ENCODE measurements at regions not wholly inside any gene's neighbourhood (a gene's known extent, or its start where the extent isn't known, plus 50 kb on each side); places are given as distances from the start of the nearest gene placed in this dataset.

GRCh38 chr13:54958781-54959180 is 1930.2 kb downstream of the OLFM4 start:
- Histone ChIP-seq H3K9me3 (ENCODE audit: control insufficient read depth in 2 of 2, insufficient read depth in 1 of 2, low read depth in 1 of 2, low read length in 1 of 2) (peaks cover 0 to 11% of the 10 kb centered on the region in 2 donors), H3K4me1 (ENCODE audit: control insufficient read depth in 3 of 3, insufficient read depth in 2 of 3, low read depth in 1 of 3, low read length in 2 of 3) (no peaks in the 10 kb centered on the region), H3K27ac (ENCODE audit: low read depth in 1 of 3, low read length in 2 of 3) (no peak overlapping the region), H3K36me3 (ENCODE audit: control insufficient read depth in 3 of 3, insufficient read depth in 2 of 3, low read depth in 1 of 3, low read length in 3 of 3) (no peaks in the 10 kb centered on the region), H3K27me3 (ENCODE audit: control insufficient read depth in 3 of 3, insufficient read depth in 3 of 3, low read length in 3 of 3) (no peaks in the 10 kb centered on the region), H3K4me3 (ENCODE audit: low read depth in 1 of 3, low read length in 3 of 3) (no peak overlapping the region)
- no peak for FAIRE-seq
- no peak for DNase-seq
- 87 to 91% (median 87%) methylated on average over 12 of the region's 12 CpGs for WGBS, 3 donors

- FAIRE-seq (no peak), DNase-seq (no peak)
- WGBS, 3 donors: 73 to 82% (median 78%) methylated on average over 2 of the region's 2 CpGs
- Histone ChIP-seq H3K9me3 (ENCODE audit: control insufficient read depth in 2 of 2, insufficient read depth in 1 of 2, low read depth in 1 of 2, low read length in 1 of 2) (peaks cover 0 to 6% of the 10 kb centered on the region in 2 donors), H3K27me3 (ENCODE audit: control insufficient read depth in 3 of 3, insufficient read depth in 3 of 3, low read length in 3 of 3) (no peaks in the 10 kb centered on the region), H3K36me3 (ENCODE audit: control insufficient read depth in 3 of 3, insufficient read depth in 2 of 3, low read depth in 1 of 3, low read length in 3 of 3) (no peaks in the 10 kb centered on the region), H3K4me3 (ENCODE audit: low read depth in 1 of 3, low read length in 3 of 3) (no peak overlapping the region), H3K27ac (ENCODE audit: low read depth in 1 of 3, low read length in 2 of 3) (no peak overlapping the region), H3K4me1 (ENCODE audit: control insufficient read depth in 3 of 3, insufficient read depth in 2 of 3, low read depth in 1 of 3, low read length in 2 of 3) (no peaks in the 10 kb centered on the region)
Observed at GRCh38 chr13:54965881-54966280, 1937.3 kb downstream of the OLFM4 start.

DNA sequence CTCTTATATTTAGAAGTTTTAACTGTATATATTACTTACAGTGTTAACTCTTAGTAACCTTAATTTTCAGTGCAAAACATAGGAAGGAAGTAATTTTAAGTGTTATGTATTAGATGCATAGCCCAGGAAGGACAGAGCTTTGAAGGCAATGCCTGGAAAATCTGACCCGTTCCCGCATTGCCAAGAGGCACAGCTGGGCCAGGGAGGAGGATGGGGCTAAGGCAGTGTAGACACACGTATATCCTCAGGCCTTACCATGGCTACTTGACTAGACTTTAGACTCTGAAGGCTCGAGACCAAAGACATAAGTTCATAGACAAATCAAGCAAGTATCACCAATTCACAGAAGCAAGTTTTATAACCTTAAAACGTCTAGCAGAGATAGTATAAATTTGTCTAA is 1944.2 kb downstream of the OLFM4 start:
- FAIRE-seq (no peak), DNase-seq (no peak)
- Histone ChIP-seq H3K27me3 (ENCODE audit: control insufficient read depth in 3 of 3, insufficient read depth in 3 of 3, low read length in 3 of 3) (no peaks in the 10 kb centered on the region), H3K27ac (ENCODE audit: low read depth in 1 of 3, low read length in 2 of 3) (no peak overlapping the region), H3K4me1 (ENCODE audit: control insufficient read depth in 3 of 3, insufficient read depth in 2 of 3, low read depth in 1 of 3, low read length in 2 of 3) (no peaks in the 10 kb centered on the region), H3K36me3 (ENCODE audit: control insufficient read depth in 3 of 3, insufficient read depth in 2 of 3, low read depth in 1 of 3, low read length in 3 of 3) (no peaks in the 10 kb centered on the region), H3K4me3 (ENCODE audit: low read depth in 1 of 3, low read length in 3 of 3) (no peak overlapping the region), H3K9me3 (ENCODE audit: control insufficient read depth in 2 of 2, insufficient read depth in 1 of 2, low read depth in 1 of 2, low read length in 1 of 2) (no peaks in the 10 kb centered on the region)
- WGBS, 3 donors: 54 to 67% (median 59%) methylated on average over 5 of the region's 5 CpGs

DNA sequence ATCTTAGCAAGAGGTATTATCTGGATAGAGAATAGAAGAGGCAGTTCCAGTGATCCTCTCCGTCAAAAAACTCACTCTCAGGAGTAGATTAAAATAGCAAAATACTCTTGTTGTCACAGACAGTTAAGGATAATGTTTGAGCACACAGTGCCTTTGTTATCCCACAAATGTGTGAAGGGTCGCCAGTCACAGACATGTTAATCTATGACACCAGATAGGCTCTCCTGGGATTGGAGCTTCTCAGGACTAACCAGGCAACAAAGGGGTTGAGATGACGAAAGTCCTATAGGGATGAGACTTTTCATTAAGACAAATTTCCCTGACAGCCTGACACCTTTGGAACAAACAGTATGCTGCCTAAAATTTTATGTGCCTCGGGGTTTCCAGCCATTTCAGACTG is 1947.1 kb downstream of the OLFM4 start:
- FAIRE-seq: no peak
- Histone ChIP-seq H3K27me3 (ENCODE audit: control insufficient read depth in 3 of 3, insufficient read depth in 3 of 3, low read length in 3 of 3) (no peaks in the 10 kb centered on the region), H3K27ac (ENCODE audit: low read depth in 1 of 3, low read length in 2 of 3) (no peak overlapping the region), H3K4me1 (ENCODE audit: control insufficient read depth in 3 of 3, insufficient read depth in 2 of 3, low read depth in 1 of 3, low read length in 2 of 3) (no peaks in the 10 kb centered on the region), H3K4me3 (ENCODE audit: low read depth in 1 of 3, low read length in 3 of 3) (no peak overlapping the region), H3K36me3 (ENCODE audit: control insufficient read depth in 3 of 3, insufficient read depth in 2 of 3, low read depth in 1 of 3, low read length in 3 of 3) (no peaks in the 10 kb centered on the region), H3K9me3 (ENCODE audit: control insufficient read depth in 2 of 2, insufficient read depth in 1 of 2, low read depth in 1 of 2, low read length in 1 of 2) (no peaks in the 10 kb centered on the region)
- DNase-seq: no peak
- 61 to 73% (median 69%) methylated on average over 4 of the region's 4 CpGs for WGBS, 3 donors

- DNase-seq (no peak), FAIRE-seq (no peak)
- Histone ChIP-seq H3K4me3 (ENCODE audit: low read depth in 1 of 3, low read length in 3 of 3) (no peak overlapping the region), H3K27me3 (ENCODE audit: control insufficient read depth in 3 of 3, insufficient read depth in 3 of 3, low read length in 3 of 3) (no peaks in the 10 kb centered on the region), H3K9me3 (ENCODE audit: control insufficient read depth in 2 of 2, insufficient read depth in 1 of 2, low read depth in 1 of 2, low read length in 1 of 2) (no peaks in the 10 kb centered on the region), H3K36me3 (ENCODE audit: control insufficient read depth in 3 of 3, insufficient read depth in 2 of 3, low read depth in 1 of 3, low read length in 3 of 3) (no peaks in the 10 kb centered on the region), H3K27ac (ENCODE audit: low read depth in 1 of 3, low read length in 2 of 3) (no peak overlapping the region), H3K4me1 (ENCODE audit: control insufficient read depth in 3 of 3, insufficient read depth in 2 of 3, low read depth in 1 of 3, low read length in 2 of 3) (no peaks in the 10 kb centered on the region)
- WGBS, 3 donors: 58 to 76% (median 64%) methylated on average over 3 of the region's 3 CpGs
Observed at GRCh38 chr13:54980651-54981050, 1952.0 kb downstream of the OLFM4 start.

GRCh38 chr13:54989418-54989817 is 1960.8 kb downstream of the OLFM4 start:
- Histone ChIP-seq H3K27me3 (ENCODE audit: control insufficient read depth in 3 of 3, insufficient read depth in 3 of 3, low read length in 3 of 3) (no peaks in the 10 kb centered on the region), H3K27ac (ENCODE audit: low read depth in 1 of 3, low read length in 2 of 3) (no peak overlapping the region), H3K9me3 (ENCODE audit: control insufficient read depth in 2 of 2, insufficient read depth in 1 of 2, low read depth in 1 of 2, low read length in 1 of 2) (no peaks in the 10 kb centered on the region), H3K4me1 (ENCODE audit: control insufficient read depth in 3 of 3, insufficient read depth in 2 of 3, low read depth in 1 of 3, low read length in 2 of 3) (no peaks in the 10 kb centered on the region), H3K36me3 (ENCODE audit: control insufficient read depth in 3 of 3, insufficient read depth in 2 of 3, low read depth in 1 of 3, low read length in 3 of 3) (no peaks in the 10 kb centered on the region), H3K4me3 (ENCODE audit: low read depth in 1 of 3, low read length in 3 of 3) (no peak overlapping the region)
- FAIRE-seq: no peak
- no peak for DNase-seq
- 76 to 90% (median 85%) methylated on average over 4 of the region's 4 CpGs for WGBS, 3 donors

- H3K36me3 ChIP-seq (ENCODE audit: control insufficient read depth in 3 of 3, insufficient read depth in 2 of 3, low read depth in 1 of 3, low read length in 3 of 3): no peaks in the 10 kb centered on the region
- H3K27ac ChIP-seq (ENCODE audit: low read depth in 1 of 3, low read length in 2 of 3): no peak overlapping the region
- FAIRE-seq: no peak
- H3K4me1 ChIP-seq (ENCODE audit: control insufficient read depth in 3 of 3, insufficient read depth in 2 of 3, low read depth in 1 of 3, low read length in 2 of 3): no peaks in the 10 kb centered on the region
- no peak overlapping the region for H3K4me3 ChIP-seq (ENCODE audit: low read depth in 1 of 3, low read length in 3 of 3)
- H3K27me3 ChIP-seq (ENCODE audit: control insufficient read depth in 3 of 3, insufficient read depth in 3 of 3, low read length in 3 of 3): no peaks in the 10 kb centered on the region
- no peaks in the 10 kb centered on the region for H3K9me3 ChIP-seq (ENCODE audit: control insufficient read depth in 2 of 2, insufficient read depth in 1 of 2, low read depth in 1 of 2, low read length in 1 of 2)
- 86 to 95% (median 88%) methylated on average over 2 of the region's 2 CpGs for WGBS, 3 donors
- DNase-seq: no peak
Observed at GRCh38 chr13:54999399-54999907, 1970.8 kb downstream of the OLFM4 start.

DNA sequence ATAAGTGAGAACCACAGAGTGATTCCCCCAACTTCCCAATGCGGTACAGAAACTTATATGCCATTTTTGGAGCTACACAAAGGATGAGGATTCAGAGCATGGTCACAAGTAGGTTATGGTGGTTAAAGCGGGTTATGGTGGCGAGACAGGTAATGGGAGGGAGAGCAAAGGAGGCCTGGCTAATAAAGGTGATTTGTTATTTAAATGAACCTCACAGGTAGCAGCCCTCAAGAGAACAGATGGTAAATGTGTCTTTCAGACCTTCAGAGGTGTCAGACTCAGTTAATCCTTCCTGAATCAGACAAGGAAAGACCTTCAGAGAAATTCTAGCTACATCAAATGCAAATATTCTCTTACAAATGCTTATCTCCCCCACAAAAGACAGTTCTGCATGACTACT is 1971.4 kb downstream of the OLFM4 start:
- H3K36me3 ChIP-seq (ENCODE audit: control insufficient read depth in 3 of 3, insufficient read depth in 2 of 3, low read depth in 1 of 3, low read length in 3 of 3): no peaks in the 10 kb centered on the region
- DNase-seq: no peak
- 77 to 80% (median 80%) methylated on average over 3 of the region's 3 CpGs for WGBS, 3 donors
- no peak for FAIRE-seq
- no peaks in the 10 kb centered on the region for H3K9me3 ChIP-seq (ENCODE audit: control insufficient read depth in 2 of 2, insufficient read depth in 1 of 2, low read depth in 1 of 2, low read length in 1 of 2)
- no peaks in the 10 kb centered on the region for H3K4me1 ChIP-seq (ENCODE audit: control insufficient read depth in 3 of 3, insufficient read depth in 2 of 3, low read depth in 1 of 3, low read length in 2 of 3)
- H3K27ac ChIP-seq (ENCODE audit: low read depth in 1 of 3, low read length in 2 of 3): no peak overlapping the region
- no peak overlapping the region for H3K4me3 ChIP-seq (ENCODE audit: low read depth in 1 of 3, low read length in 3 of 3)
- no peaks in the 10 kb centered on the region for H3K27me3 ChIP-seq (ENCODE audit: control insufficient read depth in 3 of 3, insufficient read depth in 3 of 3, low read length in 3 of 3)

- H3K4me3 ChIP-seq (ENCODE audit: low read depth in 1 of 3, low read length in 3 of 3): no peak overlapping the region
- H3K9me3 ChIP-seq (ENCODE audit: control insufficient read depth in 2 of 2, insufficient read depth in 1 of 2, low read depth in 1 of 2, low read length in 1 of 2): no peaks in the 10 kb centered on the region
Observed at GRCh38 chr13:55000844-55001243, 1972.2 kb downstream of the OLFM4 start.

More at GRCh38 chr13:55000844-55001243, 1972.2 kb downstream of the OLFM4 start:
- Histone ChIP-seq H3K27me3 (ENCODE audit: control insufficient read depth in 3 of 3, insufficient read depth in 3 of 3, low read length in 3 of 3) (no peaks in the 10 kb centered on the region), H3K4me1 (ENCODE audit: control insufficient read depth in 3 of 3, insufficient read depth in 2 of 3, low read depth in 1 of 3, low read length in 2 of 3) (no peaks in the 10 kb centered on the region), H3K27ac (ENCODE audit: low read depth in 1 of 3, low read length in 2 of 3) (no peak overlapping the region), H3K36me3 (ENCODE audit: control insufficient read depth in 3 of 3, insufficient read depth in 2 of 3, low read depth in 1 of 3, low read length in 3 of 3) (no peaks in the 10 kb centered on the region)
- DNase-seq: no peak
- WGBS, 3 donors: 78 to 90% (median 85%) methylated on average over 5 of the region's 5 CpGs
- FAIRE-seq: no peak
